Stimulated activated CD4-positive, alpha-beta T cell treated with anti-CD3 and anti-CD28 coated beads, Interleukin-2, amount 100 ng/mL, for 48 hours (primary cell): ENCODE measurements at regions not wholly inside any gene's neighbourhood (a gene's known extent, or its start where the extent isn't known, plus 50 kb on each side); places are given as distances from the start of the nearest gene placed in this dataset.

Experiments
- DNase-seq, 2 donors: peaks; one replicate each; pipeline ENCODE4 v3.0.0-alpha.2; 2020

- DNase-seq, result no peak
Observed at GRCh38 chr11:23494981-23495380, 634.7 kb upstream of the CCDC179 start.

- DNase-seq, result no peak
Observed at GRCh38 chr11:23496340-23496739, 636.1 kb upstream of the CCDC179 start.

- no peak for DNase-seq
Observed at GRCh38 chr11:23497040-23497439, 636.8 kb upstream of the CCDC179 start.

GRCh38 chr11:23502389-23502788, 642.1 kb upstream of the CCDC179 start:
- no peak for DNase-seq

- no peak for DNase-seq
Observed at GRCh38 chr11:23502826-23503225, 642.6 kb upstream of the CCDC179 start.

- no peak for DNase-seq
Observed at GRCh38 chr11:23509023-23509422, 648.7 kb upstream of the CCDC179 start.

GRCh38 chr11:23509821-23510220, 649.5 kb upstream of the CCDC179 start:
- DNase-seq, result no peak

- no peak for DNase-seq
Observed at GRCh38 chr11:23519194-23519593, 658.9 kb upstream of the CCDC179 start.

GRCh38 chr11:23520226-23520960, 660.1 kb upstream of the CCDC179 start:
- DNase-seq, result no peak

GRCh38 chr11:23536907-23537306, 676.6 kb upstream of the CCDC179 start:
- no peak for DNase-seq

GRCh38 chr11:23539556-23539955, 679.3 kb upstream of the CCDC179 start:
- DNase-seq, result no peak

GRCh38 chr11:23540101-23540561, 679.9 kb upstream of the CCDC179 start:
- DNase-seq, result no peak

GRCh38 chr11:23542189-23542588, 681.9 kb upstream of the CCDC179 start:
- no peak for DNase-seq

- no peak for DNase-seq
Observed at GRCh38 chr11:23542816-23543215, 682.5 kb upstream of the CCDC179 start.

- no peak for DNase-seq
Observed at GRCh38 chr11:23543651-23544222, 683.5 kb upstream of the CCDC179 start.

- DNase-seq, result no peak
Observed at GRCh38 chr11:23551706-23552105, 691.4 kb upstream of the CCDC179 start.

GRCh38 chr11:23554002-23554401, 693.7 kb upstream of the CCDC179 start:
- no peak for DNase-seq

GRCh38 chr11:23555085-23555484, 694.8 kb upstream of the CCDC179 start:
- DNase-seq, result no peak

- no peak for DNase-seq
Observed at GRCh38 chr11:23556163-23556750, 696.0 kb upstream of the CCDC179 start.

GRCh38 chr11:23563591-23563990, 703.3 kb upstream of the CCDC179 start:
- no peak for DNase-seq

- DNase-seq, result no peak
Observed at GRCh38 chr11:23564370-23564769, 704.1 kb upstream of the CCDC179 start.

- DNase-seq, result no peak
Observed at GRCh38 chr11:23569134-23569533, 708.9 kb upstream of the CCDC179 start.

- DNase-seq, result no peak
Observed at GRCh38 chr11:23569547-23569946, 709.3 kb upstream of the CCDC179 start.

GRCh38 chr11:23570828-23571227, 710.6 kb upstream of the CCDC179 start:
- DNase-seq, result no peak
